Heart right ventricle (tissue), 16 donors: ENCODE measurements at regions not wholly inside any gene's neighbourhood (a gene's known extent, or its start where the extent isn't known, plus 50 kb on each side); places are given as distances from the start of the nearest gene placed in this dataset.

Source experiments
- ATAC-seq, 8 donors: fragments of 200-7000 bp; cut with Tn5 transposase; one replicate each; pipeline ENCODE4 v1.9.1; 2020; ENCODE audit warnings: mild to moderate bottlenecking in 8 of 8, moderate library complexity in 8 of 8, moderate number of reproducible peaks in 1 of 8
- DNase-seq, 2 donors: peaks; one replicate each; pipeline ENCODE4 v3.0.0-alpha.2; 2020
- H3K27ac ChIP-seq, 10 donors: fragments of 200-600 bp; sonication (generic) in 2 of 10; one replicate each; pipeline versions ENCODE4 v1.5.0 to v1.8.0; 2020 to 2022; ENCODE audit warnings: mild to moderate bottlenecking in 3 of 10
- H3K27me3 ChIP-seq, 7 donors: fragments of 200-600 bp; one replicate each; pipeline ENCODE4 v1.8.0; 2021 to 2022; ENCODE audit warnings: mild to moderate bottlenecking in 2 of 7
- H3K36me3 ChIP-seq, 9 donors: fragments of 200-600 bp; sonication (generic) in 1 of 9; one replicate each; pipeline versions ENCODE4 v1.5.0 to v1.8.0; 2020 to 2022; ENCODE audit warnings: mild to moderate bottlenecking in 2 of 9
- H3K4me1 ChIP-seq, 9 donors: fragments of 200-600 bp; sonication (generic) in 1 of 9; one replicate each; pipeline versions ENCODE4 v1.5.0 to v1.8.0; 2020 to 2022; ENCODE audit warnings: mild to moderate bottlenecking in 4 of 9
- H3K4me3 ChIP-seq, 10 donors: fragments of 200-600 bp; sonication (generic) in 2 of 10; one replicate each; pipeline versions ENCODE4 v1.5.0 to v1.8.0; 2020 to 2022; ENCODE audit warnings: mild to moderate bottlenecking in 7 of 10, moderate library complexity in 2 of 10
- H3K9me3 ChIP-seq, 11 donors: fragments of 200-600 bp in 10 of 11; sonication (generic) in 2 of 11; one replicate each; pipeline versions ENCODE4 v1.5.0 to v1.8.0; 2013 to 2022; ENCODE audit warnings: mild to moderate bottlenecking in 2 of 11, control low read depth in 1 of 11, moderate library complexity in 1 of 11
- WGBS, 2 donors: extraction: QIAGEN DNeasy Blood & Tissue Kit; methylation state at CpG; one replicate each; pipeline ENCODE4 v1.1.7; 2013; ENCODE audit warnings: inconsistent platforms in 1 of 2; 5-methylcytosine and 5-hydroxymethylcytosine counted together
- intact Hi-C, 10 donors: fragments of 100-400 bp; cut with DNase I; formaldehyde crosslinking; loops; one replicate each; pipeline versions ENCODE4 v1.11.1 to v1.14.2; 2022
- TF ChIP-seq, protein P1 (sequence below), 9 donors: fragments of 200-600 bp; sonication (generic) in 2 of 9; IDR thresholded peaks; one replicate each; pipeline versions ENCODE4 v1.5.0 to v1.8.0; 2021 to 2022; ENCODE audit warnings: antibody characterized with exemption in 9 of 9, mild to moderate bottlenecking in 5 of 9, moderate library complexity in 1 of 9
- donor health status: Arrhythmogenic right ventricular cardiomyopathy.
- donor health status: ischemic (EF 13 %, LVEDD 7.1; RV severe dilation, severe dysfunction).
- donor health status: healthy with polysubstance abuse.
- donor health status: DM: no; HTN: yes; CAD: no.
- donor health status: DM: no; HTN: no; CAD: no.
- donor health status: ischemic (EF 25% LVEDD 6.9; RV normal size, moderate dysfunction).
- donor health status: ischemic (EF 25% LVEDD 5.7; RV mildly dilated, moderate dysfunction).
- donor health status: healthy.
- donor health status: DM: yes; HTN: yes; CAD: no.
- donor health status: Ischemic cardiomyopathy.
- donor health status: ischemic (EF 35%, LVEDD 5.7; RV mildly dilated, moderate dysfunction).
- donor health status: nonischemic (EF 11% LVEDD 7.7; RV severe dilation, severe dysfunction).
- donor health status: DM: yes; HTN: yes; CAD: no.
- donor health status: PGD.
- donor health status: ischemic (EF 29% LVEDD 5.4; RV normal size, mild dysfunction).
- donor health status: nonischemic (EF 23%, LVEDD 6.1; RV moderate dilation, normal function).

DNA sequence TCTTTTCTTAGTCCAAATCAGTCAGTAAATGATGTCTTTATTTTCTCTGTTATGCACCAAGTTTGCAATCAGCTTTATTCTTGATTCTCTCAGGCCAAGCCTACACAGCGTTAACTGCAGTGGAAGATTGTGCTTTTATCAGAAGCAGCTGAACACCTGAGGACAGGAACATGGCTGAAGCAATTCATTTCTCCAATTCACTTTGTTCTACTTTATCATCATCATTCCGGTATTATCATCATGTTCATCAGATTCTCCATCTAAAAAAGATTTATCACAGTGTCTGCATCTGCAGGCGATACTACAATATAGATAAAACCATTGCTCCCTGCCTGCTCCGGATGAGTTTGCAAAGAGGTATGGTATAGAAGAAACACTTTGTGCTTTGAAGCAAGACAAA lies 68.1 kb upstream of the STMND1 start:
- Histone ChIP-seq H3K27ac (peak overlapping the region in 1 of 10 donors; percentile 60), H3K36me3 (no peaks in the 10 kb centered on the region), H3K4me1 (peaks cover 0 to 29% (median 15%) of the 10 kb centered on the region in 9 donors), H3K27me3 (no peaks in the 10 kb centered on the region), H3K9me3 (no peaks in the 10 kb centered on the region), H3K4me3 (no peak overlapping the region)
- no peak for ATAC-seq
- WGBS, 2 donors, result 59 to 66% methylated on average over 4 of the region's 4 CpGs
- DNase-seq, result no peak
- intact Hi-C loops, result no loop called here
- TF ChIP-seq, protein P1, sequence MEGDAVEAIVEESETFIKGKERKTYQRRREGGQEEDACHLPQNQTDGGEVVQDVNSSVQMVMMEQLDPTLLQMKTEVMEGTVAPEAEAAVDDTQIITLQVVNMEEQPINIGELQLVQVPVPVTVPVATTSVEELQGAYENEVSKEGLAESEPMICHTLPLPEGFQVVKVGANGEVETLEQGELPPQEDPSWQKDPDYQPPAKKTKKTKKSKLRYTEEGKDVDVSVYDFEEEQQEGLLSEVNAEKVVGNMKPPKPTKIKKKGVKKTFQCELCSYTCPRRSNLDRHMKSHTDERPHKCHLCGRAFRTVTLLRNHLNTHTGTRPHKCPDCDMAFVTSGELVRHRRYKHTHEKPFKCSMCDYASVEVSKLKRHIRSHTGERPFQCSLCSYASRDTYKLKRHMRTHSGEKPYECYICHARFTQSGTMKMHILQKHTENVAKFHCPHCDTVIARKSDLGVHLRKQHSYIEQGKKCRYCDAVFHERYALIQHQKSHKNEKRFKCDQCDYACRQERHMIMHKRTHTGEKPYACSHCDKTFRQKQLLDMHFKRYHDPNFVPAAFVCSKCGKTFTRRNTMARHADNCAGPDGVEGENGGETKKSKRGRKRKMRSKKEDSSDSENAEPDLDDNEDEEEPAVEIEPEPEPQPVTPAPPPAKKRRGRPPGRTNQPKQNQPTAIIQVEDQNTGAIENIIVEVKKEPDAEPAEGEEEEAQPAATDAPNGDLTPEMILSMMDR (IDR thresholded peaks at IDR 0.05), result no peak

DNA sequence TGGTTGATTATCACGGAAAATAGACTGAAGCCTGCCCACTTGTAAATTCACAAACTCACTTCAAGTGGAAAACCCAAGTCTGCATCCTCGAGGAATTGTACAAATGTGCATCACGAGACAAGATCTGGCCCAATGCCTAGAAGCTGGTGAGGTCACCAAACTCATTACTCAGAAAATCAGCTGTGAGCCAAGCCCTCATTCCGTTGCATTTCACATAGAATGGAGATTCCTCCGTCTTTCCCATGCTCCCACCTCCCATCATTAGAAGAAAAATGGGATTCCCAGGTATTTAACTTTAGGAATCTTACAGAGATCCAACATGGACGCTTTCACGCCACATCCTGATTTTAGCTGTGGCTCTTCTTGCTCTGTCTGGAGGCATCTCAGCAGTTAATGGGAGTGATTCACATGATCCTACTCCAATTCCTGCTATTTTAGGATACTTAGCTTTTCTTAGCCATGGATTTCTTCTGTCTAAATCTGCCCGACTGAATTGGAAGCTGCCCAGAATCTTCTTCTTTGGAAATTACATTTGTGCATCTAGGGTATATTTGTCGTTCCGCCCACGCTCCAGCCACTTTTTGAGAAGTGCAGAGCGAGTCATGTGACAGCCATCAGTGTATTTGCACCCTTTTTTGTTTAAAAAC lies 68.7 kb upstream of the STMND1 start:
- Histone ChIP-seq H3K4me3 (peak overlapping the region in 5 of 10 donors; percentile 7 to 24 (median 19)), H3K36me3 (no peaks in the 10 kb centered on the region), H3K4me1 (peaks cover 0 to 29% (median 15%) of the 10 kb centered on the region in 9 donors), H3K27ac (peak overlapping the region in 6 of 10 donors; percentile 6 to 63 (median 54)), H3K27me3 (no peaks in the 10 kb centered on the region), H3K9me3 (no peaks in the 10 kb centered on the region)
- TF ChIP-seq, protein P1 (IDR thresholded peaks at IDR 0.05), result no peak
- ATAC-seq (peak in 7 of 8 donors; percentile 57 to 82 (median 67)), DNase-seq (peak in 1 of 2 donors; percentile 67)
- WGBS, 2 donors, result 30 to 35% methylated on average over 12 of the region's 12 CpGs
- intact Hi-C loops, result no loop called here

DNA sequence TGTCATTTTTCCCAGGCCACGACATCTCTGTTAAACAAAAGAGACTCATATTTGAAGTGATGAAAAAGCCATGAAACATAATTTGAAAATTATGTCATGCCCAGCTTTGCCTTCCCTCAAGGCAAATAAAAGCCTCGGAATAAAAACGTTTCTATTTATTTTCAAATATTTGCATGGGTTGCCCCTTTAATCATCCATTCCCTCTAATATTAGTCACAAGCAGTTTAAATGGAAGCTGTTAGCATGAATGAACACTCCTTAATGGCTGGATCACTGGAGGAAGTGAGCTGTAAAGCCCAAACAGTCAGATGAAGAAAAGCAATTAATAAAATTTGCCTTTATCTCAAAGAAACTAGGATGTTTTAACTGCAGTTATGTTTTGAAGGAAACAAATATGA lies 69.3 kb upstream of the STMND1 start:
- TF ChIP-seq, protein P1 (IDR thresholded peaks at IDR 0.05), result no peak
- peaks cover 0 to 29% (median 15%) of the 10 kb centered on the region in 9 donors for H3K4me1 ChIP-seq
- peaks cover 0 to 4% (median 0%) of the 10 kb centered on the region in 7 donors for H3K27me3 ChIP-seq
- no peak for DNase-seq
- ATAC-seq, result peak in 2 of 8 donors; percentile 11 to 19
- peak overlapping the region in 4 of 10 donors; percentile 7 to 24 (median 15) for H3K4me3 ChIP-seq
- WGBS, 2 donors, result 49 to 55% methylated on average over 3 of the region's 3 CpGs
- intact Hi-C loops, result no loop called here
- H3K27ac ChIP-seq, result peak overlapping the region in 6 of 10 donors; percentile 6 to 63 (median 54)
- H3K9me3 ChIP-seq, result no peaks in the 10 kb centered on the region
- H3K36me3 ChIP-seq, result no peaks in the 10 kb centered on the region

DNA sequence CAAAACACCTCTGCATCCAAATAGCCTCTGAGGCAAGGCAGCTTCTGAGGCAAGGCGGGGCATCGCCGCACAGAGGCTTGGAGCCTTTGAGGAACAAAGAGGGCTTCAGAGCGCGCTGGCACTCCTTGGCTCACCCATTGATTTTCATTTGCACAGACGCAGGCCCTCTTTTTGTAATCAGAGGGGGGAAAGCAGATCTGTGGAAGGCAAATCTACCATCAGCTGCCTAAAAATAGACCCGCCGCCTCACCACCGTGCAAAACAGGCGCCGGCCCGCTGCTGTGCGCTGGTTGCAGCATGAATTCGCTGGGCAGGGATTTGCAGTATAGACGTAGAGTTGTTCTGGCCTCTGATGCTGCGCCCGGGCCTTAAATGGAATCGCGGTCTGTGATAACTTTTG lies 69.9 kb upstream of the STMND1 start:
- Histone ChIP-seq H3K27ac (peak overlapping the region in 4 of 10 donors; percentile 21 to 63 (median 58)), H3K9me3 (no peaks in the 10 kb centered on the region), H3K4me3 (no peak overlapping the region), H3K36me3 (no peaks in the 10 kb centered on the region), H3K4me1 (peaks cover 0 to 29% (median 15%) of the 10 kb centered on the region in 9 donors), H3K27me3 (peaks cover 0 to 5% (median 0%) of the 10 kb centered on the region in 7 donors)
- intact Hi-C loops, result no loop called here
- ATAC-seq, result peak in 7 of 8 donors; percentile 34 to 78 (median 66)
- WGBS, 2 donors, result 58 to 61% methylated on average over 19 of the region's 19 CpGs
- TF ChIP-seq, protein P1 (IDR thresholded peaks at IDR 0.05), result no peak
- DNase-seq, result peak; percentile 18 to 19
